ENCODE measurements at regions not wholly inside any gene's neighbourhood (a gene's known extent, or its start where the extent isn't known, plus 50 kb on each side); places are given as distances from the start of the nearest gene placed in this dataset.

GRCh38 chr11:106594751-106595351 lies 423.4 kb downstream of the GUCY1A2 start:
- TF ChIP-seq POLR2A (IDR thresholded peaks at IDR 0.05) (no peak), POLR2AphosphoS5 (IDR thresholded peaks at IDR 0.05) (no peak), CTCF (IDR thresholded peaks at IDR 0.05) (no peak)

Data from prostate gland (tissue), 2 donors.